ENCODE measurements at regions not wholly inside any gene's neighbourhood (a gene's known extent, or its start where the extent isn't known, plus 50 kb on each side); places are given as distances from the start of the nearest gene placed in this dataset.

- TF ChIP-seq CTCF (conservative IDR thresholded peaks at IDR 0.05 in 1 of 2, IDR thresholded peaks at IDR 0.05 in 1 of 2; ENCODE audit: extremely low read depth in 1 of 2, insufficient read depth in 1 of 2, low read depth in 1 of 2, low read length in 2 of 2) (no peak), EZH2 (IDR thresholded peaks at IDR 0.05; ENCODE audit: borderline replicate concordance, low read length) (no peak)
Observed at GRCh38 chr17:62189377-62189776, 124.3 kb upstream of the MED13 start.

Data from mammary epithelial cell (primary cell).